GM23248 (cell line): ENCODE measurements at regions not wholly inside any gene's neighbourhood (a gene's known extent, or its start where the extent isn't known, plus 50 kb on each side); places are given as distances from the start of the nearest gene placed in this dataset.
"Not testable (repeated sequence)": the region's sequence is repeated elsewhere in the genome, so short reads cannot be mapped to it uniquely, and the experiment has no call there.

Experiments used
- DNase-seq: peaks from one replicate; pipeline ENCODE4 v3.0.0-alpha.2; 2015
- H2AFZ ChIP-seq: fragments of 200-600 bp; sonication (generic); 2 replicates; pipeline ENCODE4 v1.6.1; 2016; ENCODE audit warnings: antibody characterized with exemption
- H3F3A ChIP-seq: fragments of 200-600 bp; sonication (generic); 2 replicates; pipeline ENCODE4 v1.6.1; 2016; ENCODE audit warnings: mild to moderate bottlenecking, antibody characterized with exemption, mixed run types; ENCODE audit not compliant: insufficient read depth
- H3K27ac ChIP-seq: fragments of 200-600 bp; sonication (generic); 2 replicates; pipeline ENCODE4 v1.5.1; 2016; ENCODE audit warnings: mild to moderate bottlenecking
- H3K27me3 ChIP-seq: fragments of 200-600 bp; sonication (generic); replicated peaks from 2 replicates; pipeline ENCODE4 v1.6.1; 2016; ENCODE audit warnings: mild to moderate bottlenecking; ENCODE audit not compliant: insufficient read depth
- H3K36me3 ChIP-seq: fragments of 200-600 bp; sonication (generic); 2 replicates; pipeline ENCODE4 v1.6.1; 2016; ENCODE audit warnings: low read depth, mild to moderate bottlenecking
- H3K4me1 ChIP-seq: fragments of 200-600 bp; sonication (generic); 2 replicates; pipeline ENCODE4 v1.6.1; 2016; ENCODE audit warnings: mild to moderate bottlenecking; ENCODE audit not compliant: insufficient read depth
- H3K4me2 ChIP-seq: fragments of 200-600 bp; sonication (generic); one replicate; pipeline ENCODE4 v1.6.1; 2016; ENCODE audit warnings: mild to moderate bottlenecking; ENCODE audit not compliant: unreplicated experiment
- H3K4me3 ChIP-seq: fragments of 200-600 bp; sonication (generic); 2 replicates; pipeline ENCODE4 v1.5.1; 2016; ENCODE audit warnings: mild to moderate bottlenecking
- H3K79me2 ChIP-seq: fragments of 200-600 bp; sonication (generic); 2 replicates; pipeline ENCODE4 v1.6.1; 2016; ENCODE audit warnings: mild to moderate bottlenecking; ENCODE audit not compliant: insufficient read depth
- H3K9ac ChIP-seq: fragments of 200-600 bp; sonication (generic); 2 replicates; pipeline ENCODE4 v1.6.1; 2016; ENCODE audit warnings: mild to moderate bottlenecking
- H3K9me2 ChIP-seq: fragments of 200-600 bp; sonication (generic); 2 replicates; pipeline ENCODE4 v1.6.1; 2016; ENCODE audit warnings: mixed run types, mild to moderate bottlenecking, moderate library complexity; ENCODE audit not compliant: insufficient read depth
- H3K9me3 ChIP-seq: fragments of 200-600 bp; sonication (generic); one replicate; pipeline ENCODE4 v1.6.1; 2017; ENCODE audit warnings: low read depth
- H4K20me1 ChIP-seq: fragments of 200-600 bp; sonication (generic); 2 replicates; pipeline ENCODE4 v1.6.0; 2016; ENCODE audit not compliant: insufficient read depth
- EZH2 ChIP-seq: fragments of 200-600 bp; sonication (generic); IDR thresholded peaks from 2 replicates; pipeline ENCODE4 v1.6.1; 2018; ENCODE audit warnings: antibody characterized with exemption, mild to moderate bottlenecking; ENCODE audit not compliant: insufficient read depth, poor library complexity, severe bottlenecking
- EZH2phosphoT487 ChIP-seq: fragments of 200-600 bp; sonication (generic); IDR thresholded peaks from 2 replicates; pipeline ENCODE4 v1.6.1; 2018; ENCODE audit warnings: antibody characterized with exemption, moderate library complexity, mild to moderate bottlenecking, low read depth; ENCODE audit not compliant: insufficient read depth
- WGBS, 2 experiments: methylation state at CpG; one replicate each; pipeline ENCODE4 v1.1.6; 2015 to 2017; ENCODE audit warnings: low lambda C conversion rate in 2 of 2, low coverage in 1 of 2; ENCODE audit errors: missing lambda C conversion rate in 2 of 2; 5-methylcytosine and 5-hydroxymethylcytosine counted together
- in situ Hi-C: fragments of 300-500 bp; cut with MboI; formaldehyde crosslinking; loops from 2 replicates; pipeline ENCODE4 v1.15.0; 2020

DNA sequence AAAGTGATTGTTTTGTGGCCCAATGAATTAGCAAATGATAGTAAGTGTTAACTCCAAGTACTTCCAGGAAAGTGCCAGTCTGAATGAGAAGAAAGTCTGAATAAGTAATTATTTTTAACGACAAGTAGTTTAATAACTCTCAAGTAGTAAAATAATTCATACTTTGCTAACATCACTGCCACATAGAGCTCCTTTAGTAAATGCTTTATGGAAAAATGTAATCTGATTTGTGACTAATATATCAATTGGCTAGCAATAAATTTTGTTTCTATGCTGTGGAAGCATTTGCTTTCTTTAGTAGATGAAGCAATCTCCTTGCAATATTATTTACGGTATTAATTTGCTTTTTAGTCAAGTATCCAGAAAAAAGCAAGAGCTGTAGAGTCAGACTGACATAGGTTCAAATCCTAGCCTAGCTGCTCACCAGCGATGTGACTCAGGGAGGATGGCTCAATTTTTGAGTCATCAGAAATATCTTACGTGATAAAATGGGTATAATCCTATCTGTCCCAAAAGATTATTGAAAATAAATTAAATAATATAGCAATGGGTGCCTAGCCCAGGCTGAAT, 329.3 kb downstream of the FGFR2 start:
- WGBS, 2 experiments, result 20 to 23% methylated on average over 4 of the region's 4 CpGs
- Histone ChIP-seq H3K27ac (no peak overlapping the region), H3K4me1 (no peaks in the 10 kb centered on the region), H3F3A (no peaks in the 10 kb centered on the region), H3K36me3 (no peaks in the 10 kb centered on the region), H3K9me2 (no peaks in the 10 kb centered on the region), H3K27me3 (no peaks in the 10 kb centered on the region), H3K4me3 (no peak overlapping the region), H3K79me2 (no peaks in the 10 kb centered on the region), H3K9me3 (no peaks in the 10 kb centered on the region), H2AFZ (no peak overlapping the region), H3K9ac (no peak overlapping the region), H3K4me2 (no peak overlapping the region), H4K20me1 (no peaks in the 10 kb centered on the region)
- no peak for DNase-seq
- TF ChIP-seq EZH2 (no peak), EZH2phosphoT487 (no peak)
- in situ Hi-C loops, result no loop called here

- no peaks in the 10 kb centered on the region for H3K79me2 ChIP-seq
- no peaks in the 10 kb centered on the region for H3F3A ChIP-seq
- H3K4me2 ChIP-seq, result no peak overlapping the region
- H4K20me1 ChIP-seq, result no peaks in the 10 kb centered on the region
- WGBS, 2 experiments, result 66 to 71% methylated on average over 7 of the region's 7 CpGs
- no peak for TF ChIP-seq EZH2
- TF ChIP-seq EZH2phosphoT487, result no peak
- in situ Hi-C loops, result no loop called here
- H2AFZ ChIP-seq, result no peak overlapping the region
- H3K4me3 ChIP-seq, result no peak overlapping the region
- H3K9ac ChIP-seq, result no peak overlapping the region
- H3K9me2 ChIP-seq, result no peaks in the 10 kb centered on the region
- no peaks in the 10 kb centered on the region for H3K4me1 ChIP-seq
- DNase-seq, result no peak
- H3K36me3 ChIP-seq, result no peaks in the 10 kb centered on the region
- H3K27ac ChIP-seq, result no peak overlapping the region
- H3K9me3 ChIP-seq, result no peaks in the 10 kb centered on the region
- H3K27me3 ChIP-seq, result no peaks in the 10 kb centered on the region
Measured at GRCh38 chr10:121270906-121271305, 327.3 kb downstream of the FGFR2 start.

- H3K4me1 ChIP-seq, result no peaks in the 10 kb centered on the region
- no peaks in the 10 kb centered on the region for H3K79me2 ChIP-seq
- H3K4me2 ChIP-seq, result no peak overlapping the region
- no peak for TF ChIP-seq EZH2
- TF ChIP-seq EZH2phosphoT487, result no peak
- H3K4me3 ChIP-seq, result no peak overlapping the region
- in situ Hi-C loops, result no loop called here
- H3K9me2 ChIP-seq, result no peaks in the 10 kb centered on the region
- 47 to 49% methylated on average over 7 of the region's 7 CpGs for WGBS, 2 experiments
- no peak overlapping the region for H3K27ac ChIP-seq
- no peak overlapping the region for H3K9ac ChIP-seq
- H2AFZ ChIP-seq, result no peak overlapping the region
- H4K20me1 ChIP-seq, result no peaks in the 10 kb centered on the region
- H3K27me3 ChIP-seq, result no peaks in the 10 kb centered on the region
- no peak for DNase-seq
- H3K9me3 ChIP-seq, result no peaks in the 10 kb centered on the region
- no peaks in the 10 kb centered on the region for H3K36me3 ChIP-seq
- H3F3A ChIP-seq, result no peaks in the 10 kb centered on the region
Measured at GRCh38 chr10:121276046-121276445, 322.2 kb downstream of the FGFR2 start.

- 18 to 20% methylated on average over 4 of the region's 4 CpGs for WGBS, 2 experiments
- Histone ChIP-seq H3K79me2 (no peaks in the 10 kb centered on the region), H3K9ac (no peak overlapping the region), H3K4me2 (no peak overlapping the region), H4K20me1 (no peaks in the 10 kb centered on the region), H3K4me3 (no peak overlapping the region), H3K27me3 (no peaks in the 10 kb centered on the region), H3K36me3 (no peaks in the 10 kb centered on the region), H2AFZ (no peak overlapping the region), H3F3A (no peaks in the 10 kb centered on the region), H3K9me3 (no peaks in the 10 kb centered on the region), H3K9me2 (no peaks in the 10 kb centered on the region), H3K4me1 (no peaks in the 10 kb centered on the region), H3K27ac (no peak overlapping the region)
- in situ Hi-C loops, result no loop called here
- TF ChIP-seq EZH2, result no peak
- TF ChIP-seq EZH2phosphoT487, result no peak
- no peak for DNase-seq
Measured at GRCh38 chr10:121276822-121277221, 321.4 kb downstream of the FGFR2 start.

DNA sequence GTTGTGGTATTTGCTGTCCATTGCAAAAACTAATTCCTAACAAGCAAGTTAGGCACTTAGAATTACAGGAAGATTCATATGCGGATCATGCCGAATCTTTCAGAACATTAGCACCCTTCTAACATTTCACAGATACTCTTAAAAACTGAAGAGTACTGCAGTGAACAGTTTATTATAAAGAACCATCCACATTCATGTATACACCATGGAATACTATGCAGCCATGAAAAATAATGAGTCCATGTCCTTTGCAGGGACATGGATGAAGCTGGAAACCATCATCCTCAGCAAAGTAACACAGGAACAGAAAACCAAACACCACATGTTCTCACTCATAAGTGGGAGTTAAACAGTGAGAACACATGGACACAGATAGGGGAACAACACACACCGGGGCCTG, 319.9 kb downstream of the FGFR2 start:
- H3K27me3 ChIP-seq, H3K27ac ChIP-seq, H3K36me3 ChIP-seq, H3K4me2 ChIP-seq, H3K9me3 ChIP-seq, H3K4me1 ChIP-seq, H3K9ac ChIP-seq, H3F3A ChIP-seq, in situ Hi-C loops, H2AFZ ChIP-seq, H4K20me1 ChIP-seq, H3K9me2 ChIP-seq, DNase-seq, H3K79me2 ChIP-seq, H3K4me3 ChIP-seq: not testable (repeated sequence)
- 73 to 74% methylated on average over 3 of the region's 3 CpGs for WGBS, 2 experiments
